ENCODE measurements at regions not wholly inside any gene's neighbourhood (a gene's known extent, or its start where the extent isn't known, plus 50 kb on each side); places are given as distances from the start of the nearest gene placed in this dataset.

DNA sequence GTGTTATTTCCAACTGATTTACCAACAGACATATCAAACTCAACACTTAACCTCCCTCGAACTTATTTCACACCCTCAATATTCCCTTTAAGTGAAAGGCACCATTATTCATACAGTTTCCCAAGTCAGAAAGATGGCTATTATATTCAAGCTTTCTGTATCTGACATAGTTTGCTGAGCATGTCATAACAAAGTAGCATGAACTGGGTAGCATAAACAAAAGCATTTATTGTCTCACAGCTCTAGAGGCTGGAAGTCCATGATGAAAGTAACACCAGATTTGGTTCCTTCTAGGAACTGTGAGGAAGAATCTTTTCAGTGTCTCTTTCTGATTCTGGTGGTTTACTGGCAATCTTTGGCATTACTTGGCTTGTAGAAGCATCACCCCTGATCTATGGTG lies 1388.6 kb downstream of the TECRL start:
- no peak for DNase-seq

- no peak for DNase-seq
Observed at GRCh38 chr4:63017300-63017699, 1392.0 kb downstream of the TECRL start.

DNA sequence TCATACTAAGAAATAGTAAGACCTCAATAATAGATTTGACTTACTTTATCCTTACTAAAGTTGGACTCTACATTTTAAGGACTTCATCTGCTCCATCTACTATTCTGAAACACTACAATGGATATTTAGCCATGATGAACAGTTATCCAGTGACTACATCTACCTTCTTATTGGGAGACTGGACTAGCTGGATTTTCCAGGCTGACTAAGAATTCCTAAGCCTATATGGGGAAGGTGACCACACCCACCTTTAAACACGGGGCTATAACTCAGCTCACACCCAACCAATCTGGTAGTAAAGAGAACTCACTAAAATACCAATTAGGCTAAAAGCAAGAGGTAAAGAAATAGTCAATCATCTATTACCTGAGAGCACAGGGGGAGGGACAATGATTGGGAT lies 1438.4 kb downstream of the TECRL start:
- DNase-seq, result no peak

- no peak for DNase-seq
Observed at GRCh38 chr4:62960415-62960814, 1448.8 kb downstream of the TECRL start.

- DNase-seq, result no peak
Observed at GRCh38 chr4:62953752-62954151, 1455.5 kb downstream of the TECRL start.

- no peak for DNase-seq
Observed at GRCh38 chr4:62952366-62952765, 1456.9 kb downstream of the TECRL start.

GRCh38 chr4:62948108-62948507 lies 1461.1 kb downstream of the TECRL start:
- DNase-seq, result no peak

DNA sequence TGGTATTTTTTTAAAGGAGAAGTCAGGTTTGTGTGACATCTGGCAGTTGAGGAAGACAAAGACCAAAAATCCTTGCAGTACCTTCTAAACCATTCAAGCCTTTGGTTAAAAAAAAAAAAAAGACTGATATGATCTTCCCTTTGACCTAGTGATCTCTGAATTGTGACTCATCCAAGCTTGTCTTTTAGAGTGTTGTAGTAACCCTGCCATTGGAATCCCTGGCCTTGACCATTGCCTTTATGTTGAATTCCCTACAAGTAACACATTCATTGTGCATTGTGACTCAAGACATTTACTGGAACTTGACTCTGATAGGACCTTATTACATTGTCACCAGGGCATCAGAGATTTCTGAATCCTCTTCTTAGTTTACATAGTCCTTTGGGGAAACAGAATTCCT lies 1469.0 kb downstream of the TECRL start:
- no peak for DNase-seq

- no peak for DNase-seq
Observed at GRCh38 chr4:62930884-62931283, 1478.4 kb downstream of the TECRL start.

- DNase-seq, result no peak
Observed at GRCh38 chr4:62928483-62928882, 1480.8 kb downstream of the TECRL start.

GRCh38 chr4:62927574-62927973 lies 1481.7 kb downstream of the TECRL start:
- no peak for DNase-seq

DNA sequence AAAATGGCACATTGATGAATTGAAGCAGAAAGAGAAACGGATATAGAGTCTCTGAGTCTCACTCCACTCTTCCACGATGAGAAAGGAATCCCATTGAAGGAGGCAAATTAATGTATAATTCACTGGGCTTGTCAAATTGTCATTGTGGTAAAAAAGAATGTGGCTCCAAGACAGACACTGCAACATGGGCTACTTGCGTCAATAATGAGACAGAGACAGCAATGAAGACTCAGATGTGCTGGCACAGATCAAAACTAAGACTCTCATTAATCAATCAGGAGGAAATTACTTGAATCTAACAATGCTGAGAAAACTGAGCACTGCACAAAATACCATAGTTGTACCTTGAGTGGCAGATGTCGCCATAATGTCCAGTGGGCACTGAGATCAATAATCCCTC lies 1485.5 kb downstream of the TECRL start:
- no peak for DNase-seq

- no peak for DNase-seq
Observed at GRCh38 chr4:62917649-62918048, 1491.6 kb downstream of the TECRL start.

GRCh38 chr4:62914758-62915157 lies 1494.5 kb downstream of the TECRL start:
- DNase-seq, result no peak

- DNase-seq, result no peak
Observed at GRCh38 chr4:62913065-62913464, 1496.2 kb downstream of the TECRL start.

DNA sequence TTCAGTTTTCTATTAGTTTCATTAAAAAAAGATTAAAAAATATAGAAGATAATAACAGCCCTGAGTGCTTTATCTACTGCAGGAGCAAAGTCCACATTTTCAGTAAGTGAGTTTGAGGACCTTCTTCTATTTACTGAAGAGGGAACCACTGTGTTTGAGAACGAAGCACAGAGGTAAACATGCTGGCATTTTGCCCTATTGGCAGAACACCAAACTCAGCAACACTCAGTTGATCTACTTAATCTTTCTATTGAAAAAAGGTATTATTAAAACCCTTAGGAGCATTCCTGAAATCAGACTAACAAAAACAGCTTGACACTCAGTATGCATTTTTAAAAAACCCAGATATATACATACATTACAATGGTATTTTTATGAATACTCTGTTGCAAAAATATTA lies 1496.7 kb downstream of the TECRL start:
- no peak for DNase-seq

DNA sequence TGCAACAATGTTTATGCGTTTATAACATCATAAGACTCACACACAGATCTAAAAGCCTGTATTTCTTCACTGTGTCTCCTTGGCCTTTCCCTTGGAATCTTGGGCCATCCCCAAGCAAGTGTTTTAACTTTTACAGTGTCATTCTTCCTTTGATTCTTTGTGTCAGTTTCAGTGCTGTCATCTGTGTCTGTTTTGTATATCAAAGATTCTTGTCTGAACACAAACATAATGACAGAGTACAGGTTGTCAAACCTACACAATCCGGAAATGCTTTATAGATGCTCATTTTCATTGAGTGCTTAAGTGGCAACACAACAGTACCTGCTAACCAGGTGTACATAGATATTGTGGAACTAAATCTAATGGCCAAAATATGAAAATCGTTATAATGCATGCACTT lies 1500.0 kb downstream of the TECRL start:
- DNase-seq, result no peak

- no peak for DNase-seq
Observed at GRCh38 chr4:62901101-62901500, 1508.1 kb downstream of the TECRL start.

DNA sequence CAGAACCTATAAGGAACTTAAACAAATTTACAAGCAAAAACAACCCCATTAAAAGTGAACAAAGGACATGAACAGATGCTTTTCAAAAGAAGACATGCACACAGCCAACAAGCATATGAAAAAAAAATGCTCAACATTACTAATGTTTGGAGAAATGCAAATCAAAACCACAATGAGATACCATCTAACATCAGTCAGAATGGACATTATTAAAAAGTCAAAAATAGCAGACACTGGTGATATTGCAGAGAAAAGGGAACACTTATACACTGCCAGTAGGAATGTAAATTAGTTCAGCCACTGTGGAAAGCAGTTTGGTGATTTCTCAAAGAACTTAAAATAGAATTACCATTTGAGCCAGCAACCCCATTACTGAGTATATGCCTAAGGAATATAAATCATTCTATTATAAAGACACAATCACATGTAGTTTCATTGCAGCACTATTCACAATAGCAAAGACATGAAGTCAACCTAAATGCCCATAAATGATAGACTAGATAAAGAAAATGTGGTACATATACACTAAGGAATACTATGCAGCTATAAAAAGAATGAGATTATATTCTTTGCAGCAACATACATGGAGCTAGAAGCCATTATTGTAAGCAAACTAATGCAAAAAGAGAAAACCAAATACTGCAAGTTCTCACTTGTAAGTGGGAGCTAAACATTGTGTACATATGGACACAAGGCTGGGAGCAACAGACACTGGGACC lies 1509.4 kb downstream of the TECRL start:
- no peak for DNase-seq

- no peak for DNase-seq
Observed at GRCh38 chr4:62898115-62898514, 1511.1 kb downstream of the TECRL start.

- DNase-seq, result no peak
Observed at GRCh38 chr4:62896721-62897120, 1512.5 kb downstream of the TECRL start.

DNA sequence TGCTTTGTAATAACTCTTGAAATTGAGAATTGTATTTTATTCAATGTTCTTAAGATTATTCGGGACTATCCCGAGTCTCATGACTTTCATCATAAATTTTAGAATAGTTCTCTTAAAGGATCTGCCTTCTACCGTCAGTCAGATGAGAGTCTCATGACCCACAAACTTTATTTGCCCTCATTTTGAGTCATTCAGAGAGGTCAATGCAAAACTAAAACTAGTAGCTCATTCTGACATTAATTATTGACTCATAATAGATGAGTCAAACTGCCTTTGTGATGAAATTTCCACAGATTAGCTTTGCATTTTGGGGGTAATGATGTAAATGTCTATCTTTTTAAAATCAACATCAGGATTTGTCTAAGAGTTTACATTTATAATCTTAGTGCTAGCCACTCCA lies 1527.3 kb downstream of the TECRL start:
- no peak for DNase-seq

- DNase-seq, result no peak
Observed at GRCh38 chr4:62881210-62881609, 1528.0 kb downstream of the TECRL start.

DNA sequence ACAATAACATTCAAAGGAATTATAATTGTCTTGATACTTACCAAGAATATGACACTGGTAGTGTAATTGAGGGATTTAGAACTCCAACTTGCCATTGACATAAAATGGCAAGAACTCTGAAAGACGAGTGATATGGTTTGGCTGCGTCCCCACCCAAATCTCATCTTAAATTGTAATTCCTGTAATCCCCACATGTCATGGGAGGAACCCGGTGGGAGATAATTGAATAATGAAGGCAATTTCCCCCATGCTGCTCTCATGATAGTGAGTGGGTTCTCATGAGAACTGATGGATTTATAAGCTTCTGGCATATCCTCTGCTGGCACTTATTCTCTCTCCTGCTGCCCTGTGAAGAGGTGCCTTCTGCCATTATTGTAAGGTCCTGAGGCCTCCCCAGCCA lies 1536.4 kb downstream of the TECRL start:
- no peak for DNase-seq

DNA sequence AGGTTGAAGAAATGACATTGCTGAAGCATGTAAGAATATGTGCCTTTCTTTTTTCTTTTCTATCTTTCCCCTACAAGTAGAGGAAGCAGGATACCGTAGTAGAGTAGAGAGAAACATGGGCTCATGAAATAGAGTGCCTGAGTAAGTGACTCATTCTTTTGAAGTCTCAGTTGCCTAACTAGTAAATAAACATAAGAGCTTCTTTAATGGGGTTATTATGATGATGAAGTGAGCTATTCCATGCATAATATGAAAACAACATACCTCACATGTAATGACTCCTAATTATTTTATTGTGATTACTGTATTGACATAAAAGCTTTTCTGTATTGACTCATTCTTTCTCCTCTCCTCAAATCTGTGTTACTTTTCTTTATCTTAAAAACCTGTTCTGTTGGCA lies 1538.2 kb downstream of the TECRL start:
- DNase-seq, result no peak

DNA sequence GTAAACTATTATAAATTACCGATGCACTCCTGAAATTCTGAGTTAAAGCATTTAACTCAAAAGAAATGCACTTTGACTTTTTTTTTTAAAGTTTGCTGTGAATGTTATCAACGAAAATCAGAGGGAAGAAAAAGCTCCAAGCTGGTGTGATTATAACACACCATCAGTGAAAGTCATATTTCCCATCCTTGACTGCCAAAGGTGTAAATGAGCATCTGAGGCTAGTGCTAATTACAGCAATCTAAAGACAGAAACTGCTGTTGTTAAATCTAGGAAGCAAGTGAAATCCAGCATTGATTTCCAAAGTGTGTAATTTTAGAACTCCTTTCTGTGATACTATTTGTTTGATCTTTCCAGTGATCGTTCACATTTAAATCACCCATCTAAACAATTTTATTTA lies 1538.8 kb downstream of the TECRL start:
- DNase-seq, result no peak

Measured in NCI-H1436 treated with DMSO at 0.1 percent for 48 hours (cell line).